ENCODE measurements at regions not wholly inside any gene's neighbourhood (a gene's known extent, or its start where the extent isn't known, plus 50 kb on each side); places are given as distances from the start of the nearest gene placed in this dataset.

DNA sequence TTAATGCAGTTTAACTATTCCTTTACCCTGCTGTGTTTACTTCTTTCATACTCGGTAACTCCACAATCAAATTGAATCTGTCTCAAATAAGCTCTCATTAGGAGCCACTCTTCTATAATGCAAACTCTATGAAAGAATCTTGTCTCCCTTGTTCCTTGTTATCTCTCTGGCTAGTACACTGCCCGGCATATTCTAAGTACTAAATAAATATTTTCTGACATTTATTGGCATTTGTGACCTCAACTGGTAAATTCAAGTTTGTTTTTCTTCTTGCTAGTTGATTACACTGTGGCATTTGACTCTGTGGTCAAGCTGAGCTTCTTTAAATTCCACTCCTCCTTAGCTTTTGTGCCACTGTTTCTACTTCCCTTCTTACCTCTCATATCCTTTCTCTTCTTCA is 237.6 kb upstream of the KHDRBS2 start:
- Histone ChIP-seq H3K4me1 (no peaks in the 10 kb centered on the region), H3K27me3 (no peaks in the 10 kb centered on the region), H3K27ac (no peak overlapping the region), H3K36me3 (no peaks in the 10 kb centered on the region), H3K4me3 (no peak overlapping the region), H3K9me3 (peaks cover 0 to 12% (median 0%) of the 10 kb centered on the region in 4 donors)
- TF ChIP-seq, protein P1, sequence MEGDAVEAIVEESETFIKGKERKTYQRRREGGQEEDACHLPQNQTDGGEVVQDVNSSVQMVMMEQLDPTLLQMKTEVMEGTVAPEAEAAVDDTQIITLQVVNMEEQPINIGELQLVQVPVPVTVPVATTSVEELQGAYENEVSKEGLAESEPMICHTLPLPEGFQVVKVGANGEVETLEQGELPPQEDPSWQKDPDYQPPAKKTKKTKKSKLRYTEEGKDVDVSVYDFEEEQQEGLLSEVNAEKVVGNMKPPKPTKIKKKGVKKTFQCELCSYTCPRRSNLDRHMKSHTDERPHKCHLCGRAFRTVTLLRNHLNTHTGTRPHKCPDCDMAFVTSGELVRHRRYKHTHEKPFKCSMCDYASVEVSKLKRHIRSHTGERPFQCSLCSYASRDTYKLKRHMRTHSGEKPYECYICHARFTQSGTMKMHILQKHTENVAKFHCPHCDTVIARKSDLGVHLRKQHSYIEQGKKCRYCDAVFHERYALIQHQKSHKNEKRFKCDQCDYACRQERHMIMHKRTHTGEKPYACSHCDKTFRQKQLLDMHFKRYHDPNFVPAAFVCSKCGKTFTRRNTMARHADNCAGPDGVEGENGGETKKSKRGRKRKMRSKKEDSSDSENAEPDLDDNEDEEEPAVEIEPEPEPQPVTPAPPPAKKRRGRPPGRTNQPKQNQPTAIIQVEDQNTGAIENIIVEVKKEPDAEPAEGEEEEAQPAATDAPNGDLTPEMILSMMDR (IDR thresholded peaks at IDR 0.05): no peak
- no peak for TF ChIP-seq POLR2AphosphoS5 (IDR thresholded peaks at IDR 0.05)
- no peak for TF ChIP-seq EP300 (IDR thresholded peaks at IDR 0.05)
- TF ChIP-seq POLR2A (IDR thresholded peaks at IDR 0.05): no peak
- intact Hi-C loops (cut with DNase I; ENCODE audit: low total_unique reads): no loop called here
- WGBS, 5 donors: 25 to 42% (median 29%) methylated on average over 2 of the region's 2 CpGs
- DNase-seq: no peak

DNA sequence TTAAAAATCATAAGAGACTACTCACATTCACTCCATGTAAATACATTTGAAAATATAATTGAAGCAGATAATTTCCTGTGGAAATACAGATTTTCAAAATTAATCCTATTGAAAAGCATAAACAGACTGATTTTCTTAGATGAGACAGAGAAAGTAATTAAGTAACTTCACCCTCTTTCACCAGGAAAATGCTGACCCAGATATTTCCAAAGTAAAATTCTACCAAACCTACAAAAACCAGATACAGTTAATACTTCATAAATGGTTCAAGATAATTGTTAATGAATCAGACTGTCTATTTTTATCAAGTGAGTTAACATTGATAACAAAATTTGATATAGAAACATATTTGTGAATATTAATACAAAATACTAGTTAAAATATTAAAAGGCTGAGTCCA is 233.5 kb upstream of the KHDRBS2 start:
- H3K9me3 ChIP-seq: no peaks in the 10 kb centered on the region
- H3K27ac ChIP-seq: no peak overlapping the region
- TF ChIP-seq POLR2AphosphoS5 (IDR thresholded peaks at IDR 0.05) (no peak), POLR2A (IDR thresholded peaks at IDR 0.05) (no peak)
- TF ChIP-seq, protein P1 (IDR thresholded peaks at IDR 0.05): no peak
- intact Hi-C loops (cut with DNase I; ENCODE audit: low total_unique reads): no loop called here
- no peaks in the 10 kb centered on the region for H3K36me3 ChIP-seq
- no peak overlapping the region for H3K4me3 ChIP-seq
- H3K27me3 ChIP-seq: no peaks in the 10 kb centered on the region
- no peak for DNase-seq
- H3K4me1 ChIP-seq: no peaks in the 10 kb centered on the region

DNA sequence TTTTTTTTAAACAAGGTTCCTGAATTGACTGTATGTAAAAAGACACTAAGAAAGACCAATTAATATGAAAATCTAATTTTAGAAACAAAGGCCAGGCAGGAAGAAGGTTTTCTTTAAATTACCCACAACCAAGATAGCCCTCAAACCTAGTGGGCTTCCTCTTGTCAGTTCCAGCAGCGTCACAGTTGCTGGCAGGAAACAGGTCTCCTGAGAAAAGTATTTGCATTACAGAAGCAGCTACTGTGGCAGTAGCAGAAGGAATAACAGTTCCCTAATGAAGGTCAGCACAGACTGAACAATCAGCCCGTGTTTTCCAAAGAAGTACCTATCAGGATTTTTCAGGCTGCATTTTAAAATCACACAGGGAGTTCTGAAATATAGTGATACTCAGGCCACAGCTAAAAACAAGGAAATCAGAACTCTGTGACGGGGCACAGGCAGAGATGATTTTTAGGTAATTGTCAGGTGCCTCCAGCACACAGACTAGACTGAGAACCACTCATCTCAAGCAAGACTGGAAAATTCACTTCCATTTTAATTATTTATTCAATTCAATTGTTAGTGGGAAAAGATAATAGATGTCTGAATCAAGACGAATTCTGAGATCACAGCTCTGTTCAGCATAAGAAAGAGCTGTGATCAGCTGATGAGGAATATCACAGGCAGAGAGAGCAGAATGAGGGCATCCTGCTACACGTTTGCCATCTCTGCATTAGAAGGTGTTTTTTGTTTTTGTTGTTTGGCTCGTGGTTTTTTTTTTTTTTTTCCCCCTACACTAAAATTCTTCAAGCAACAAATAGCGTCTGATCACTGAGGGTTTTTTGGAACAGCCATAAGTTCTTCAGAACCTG is 230.5 kb upstream of the KHDRBS2 start:
- Histone ChIP-seq H3K9me3 (no peaks in the 10 kb centered on the region), H3K27ac (no peak overlapping the region), H3K4me1 (no peaks in the 10 kb centered on the region), H3K27me3 (no peaks in the 10 kb centered on the region), H3K36me3 (no peaks in the 10 kb centered on the region), H3K4me3 (no peak overlapping the region)
- intact Hi-C loops (cut with DNase I; ENCODE audit: low total_unique reads): no loop called here
- DNase-seq: peak in 1 of 2 donors; percentile 5
- TF ChIP-seq POLR2A (IDR thresholded peaks at IDR 0.05): no peak
- no peak for TF ChIP-seq POLR2AphosphoS5 (IDR thresholded peaks at IDR 0.05)
- no peak for TF ChIP-seq EP300 (IDR thresholded peaks at IDR 0.05)
- TF ChIP-seq, protein P1 (IDR thresholded peaks at IDR 0.05): no peak
- WGBS, 5 donors: 26 to 35% (median 30%) methylated on average over 7 of the region's 7 CpGs

DNA sequence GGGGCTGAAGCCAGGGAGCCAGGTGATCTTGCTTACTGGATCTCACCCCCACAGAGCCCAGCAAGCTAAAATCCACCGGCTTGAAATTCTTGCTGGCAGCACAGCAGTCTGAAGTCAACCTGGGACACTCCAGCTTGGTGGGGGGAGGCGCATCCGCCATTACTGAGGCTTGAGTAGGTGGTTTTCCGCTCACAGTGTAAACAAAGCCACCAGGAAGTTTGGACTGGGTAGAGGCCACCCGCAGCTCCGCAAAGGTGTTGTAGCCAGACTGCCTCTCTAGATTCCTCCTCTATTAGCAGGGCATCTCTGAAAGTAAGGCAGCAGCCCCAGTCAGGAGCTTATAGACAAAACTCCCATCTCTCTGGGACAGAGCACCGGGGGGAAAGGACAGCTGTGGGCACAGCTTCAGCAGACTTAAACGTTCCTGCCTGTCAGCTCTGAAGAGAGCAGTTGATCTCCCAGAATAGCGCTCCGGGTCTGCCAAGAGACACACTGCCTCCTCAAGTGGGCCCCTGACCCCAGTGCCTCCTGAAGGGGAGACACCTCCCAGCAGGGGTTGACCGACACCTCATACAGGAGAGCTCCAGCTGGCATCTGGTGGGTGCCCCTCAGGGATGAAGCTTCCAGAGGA is 206.3 kb upstream of the KHDRBS2 start:
- no peaks in the 10 kb centered on the region for H3K27me3 ChIP-seq
- peaks cover 0 to 11% (median 6%) of the 10 kb centered on the region in 4 donors for H3K9me3 ChIP-seq
- no peak for DNase-seq
- 85 to 93% (median 88%) methylated on average over 6 to 11 of the region's 11 CpGs for WGBS, 5 donors
- H3K4me3 ChIP-seq: no peak overlapping the region
- no peaks in the 10 kb centered on the region for H3K36me3 ChIP-seq
- no peak overlapping the region for H3K27ac ChIP-seq
- no peak for TF ChIP-seq POLR2AphosphoS5 (IDR thresholded peaks at IDR 0.05)
- TF ChIP-seq, protein P1 (IDR thresholded peaks at IDR 0.05): no peak
- no peak for TF ChIP-seq POLR2A (IDR thresholded peaks at IDR 0.05)
- TF ChIP-seq EP300 (IDR thresholded peaks at IDR 0.05): no peak
- intact Hi-C loops (cut with DNase I; ENCODE audit: low total_unique reads): no loop called here
- H3K4me1 ChIP-seq: no peaks in the 10 kb centered on the region
